SU-DHL-6 (cell line): ENCODE measurements at regions not wholly inside any gene's neighbourhood (a gene's known extent, or its start where the extent isn't known, plus 50 kb on each side); places are given as distances from the start of the nearest gene placed in this dataset.

Source experiments
- H2AFZ ChIP-seq: fragments of 200-600 bp; sonication (generic); 2 replicates; pipeline ENCODE4 v1.6.1; 2014; ENCODE audit warnings: low read depth, mild to moderate bottlenecking, moderate library complexity, mixed read lengths, antibody characterized with exemption, low read length; ENCODE audit not compliant: severe bottlenecking
- H3F3A ChIP-seq: fragments of 200-600 bp; shearing (Covaris generic); 2 replicates; pipeline ENCODE4 v1.6.0; 2016; ENCODE audit warnings: antibody characterized with exemption, mild to moderate bottlenecking; ENCODE audit not compliant: insufficient read depth
- H3K27ac ChIP-seq: fragments of 200-600 bp; sonication (generic); 2 replicates; pipeline ENCODE4 v1.5.1; 2016; ENCODE audit warnings: low read depth, mild to moderate bottlenecking, low read length, moderate library complexity, mixed read lengths
- H3K27me3 ChIP-seq: fragments of 200-600 bp; sonication (generic), shearing (Covaris generic); 2 replicates; pipeline ENCODE4 v1.6.0; 2014; ENCODE audit warnings: mild to moderate bottlenecking, low read length
- H3K36me3 ChIP-seq: fragments of 200-600 bp; sonication (generic); 2 replicates; pipeline ENCODE4 v1.6.1; 2014; ENCODE audit warnings: mild to moderate bottlenecking, low read length, mixed read lengths
- H3K4me2 ChIP-seq: fragments of 300-600, 200-600 bp; shearing (Covaris generic), sonication (generic); 2 replicates; pipeline ENCODE4 v1.6.0; 2014; ENCODE audit warnings: low read length, low read depth, mild to moderate bottlenecking; ENCODE audit not compliant: poor library complexity, severe bottlenecking
- H3K4me3 ChIP-seq: fragments of 200-600 bp; sonication (generic); 2 replicates; pipeline ENCODE4 v1.5.1; 2014; ENCODE audit warnings: antibody characterized with exemption, low read length, mild to moderate bottlenecking, mixed read lengths; ENCODE audit not compliant: insufficient read depth, poor library complexity, severe bottlenecking
- H3K79me2 ChIP-seq: fragments of 200-600 bp; sonication (generic); 2 replicates; pipeline ENCODE4 v1.6.1; 2014; ENCODE audit warnings: mild to moderate bottlenecking, low read length, moderate library complexity; ENCODE audit not compliant: insufficient read depth
- H3K9ac ChIP-seq: fragments of 200-600 bp; sonication (generic); 2 replicates; pipeline ENCODE4 v1.7.0; 2014; ENCODE audit warnings: mild to moderate bottlenecking, low read length
- H3K9me2 ChIP-seq: fragments of 200-600 bp; sonication (generic); replicated peaks from 2 replicates; pipeline ENCODE4 v1.6.1; 2014; ENCODE audit warnings: low read length; ENCODE audit not compliant: insufficient read depth
- H3K9me3 ChIP-seq: fragments of 200-600 bp; sonication (generic); 2 replicates; pipeline ENCODE4 v1.6.1; 2014; ENCODE audit warnings: low read length, mixed read lengths; ENCODE audit not compliant: insufficient read depth
- H4K20me1 ChIP-seq: fragments of 200-600 bp; sonication (generic); 2 replicates; pipeline ENCODE4 v1.6.1; 2014; ENCODE audit warnings: low read depth, mild to moderate bottlenecking, antibody characterized with exemption, low read length, moderate library complexity, mixed read lengths
- CTCF ChIP-seq: fragments of 200-600 bp; sonication (generic); IDR thresholded peaks from one replicate; pipeline ENCODE4 v1.5.1; 2017; ENCODE audit warnings: antibody characterized with exemption, mild to moderate bottlenecking, low read length, moderate library complexity; ENCODE audit not compliant: insufficient read depth, poor library complexity, severe bottlenecking
- EZH2phosphoT487 ChIP-seq: fragments of 200-600 bp; sonication (generic), shearing (Covaris generic); conservative IDR thresholded peaks from 2 replicates; pipeline ENCODE4 v1.6.1; 2018; ENCODE audit warnings: mild to moderate bottlenecking, antibody characterized with exemption, low read length, moderate library complexity, mixed read lengths

DNA sequence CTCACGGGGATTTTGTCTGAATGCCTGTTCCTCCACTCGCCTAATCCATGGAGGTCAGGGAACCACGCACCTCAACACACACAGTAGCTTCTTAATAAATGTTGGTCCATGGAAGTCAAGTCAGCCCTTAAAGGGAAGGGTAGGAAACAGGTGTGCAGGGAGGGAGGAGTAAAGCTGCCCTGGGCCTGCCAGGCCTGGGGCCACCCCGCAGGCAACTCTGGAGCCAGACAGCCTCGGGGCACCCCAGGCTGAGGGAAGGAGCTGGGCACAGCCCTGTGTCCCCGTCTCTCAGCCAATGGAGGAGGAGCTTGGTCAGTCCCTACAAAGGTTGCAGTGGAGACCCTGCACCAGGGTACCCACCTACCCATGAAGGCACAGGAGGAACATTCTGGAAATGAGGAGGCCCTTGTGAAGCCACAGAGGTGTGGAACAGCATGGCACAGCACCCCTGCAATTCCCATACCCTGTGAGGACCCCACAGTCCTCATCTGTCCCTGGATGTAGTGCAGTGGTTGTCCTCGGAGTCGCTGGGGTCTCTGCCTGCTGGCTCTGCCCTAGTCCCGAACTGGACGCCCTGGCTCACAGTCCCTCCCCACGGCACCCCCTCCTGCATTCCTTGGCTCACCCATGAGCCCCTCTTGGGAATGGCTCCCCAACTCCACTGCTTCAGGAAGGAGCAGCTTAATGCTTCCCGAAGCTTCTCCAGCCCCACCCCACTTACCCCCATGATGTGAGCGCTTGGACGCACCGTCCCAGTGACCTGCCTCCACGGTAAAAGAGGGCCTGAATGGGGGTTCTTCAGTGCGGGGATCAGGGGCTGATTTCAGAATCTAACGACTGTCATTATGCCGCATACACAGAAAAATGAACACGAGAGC lies 79.2 kb upstream of the INSIG1 start:
- Histone ChIP-seq H3K79me2 (no peaks in the 10 kb centered on the region), H3K9me3 (no peaks in the 10 kb centered on the region), H3K27me3 (no peaks in the 10 kb centered on the region), H3K36me3 (no peaks in the 10 kb centered on the region), H4K20me1 (no peaks in the 10 kb centered on the region), H2AFZ (no peak overlapping the region), H3K4me3 (no peak overlapping the region), H3K4me2 (no peak overlapping the region), H3K9me2 (no peaks in the 10 kb centered on the region), H3K9ac (no peak overlapping the region), H3F3A (no peaks in the 10 kb centered on the region), H3K27ac (no peak overlapping the region)
- no peak for TF ChIP-seq CTCF
- TF ChIP-seq EZH2phosphoT487, result no peak

DNA sequence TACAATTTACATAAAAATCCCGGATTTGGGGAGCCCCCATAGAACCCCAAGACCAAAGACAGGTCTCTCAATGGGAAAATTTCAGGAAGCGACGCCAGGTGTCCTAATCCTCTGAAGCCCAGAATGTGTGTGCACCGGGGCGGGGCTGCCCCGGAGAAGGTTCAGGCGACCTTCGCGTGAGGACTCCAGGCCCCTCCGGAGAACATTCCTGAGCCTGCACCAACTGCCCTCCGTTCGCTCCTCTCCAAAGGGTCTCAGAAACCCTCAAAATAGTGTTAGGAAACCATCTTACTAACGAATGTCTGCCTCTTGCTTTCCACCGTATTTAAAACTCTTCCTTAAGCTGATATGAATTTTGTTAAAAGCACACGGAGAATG lies 78.5 kb upstream of the INSIG1 start:
- Histone ChIP-seq H3K9ac (no peak overlapping the region), H3K4me2 (no peak overlapping the region), H3F3A (no peaks in the 10 kb centered on the region), H4K20me1 (no peaks in the 10 kb centered on the region), H3K36me3 (no peaks in the 10 kb centered on the region), H3K27me3 (no peaks in the 10 kb centered on the region), H2AFZ (no peak overlapping the region), H3K9me2 (no peaks in the 10 kb centered on the region), H3K79me2 (no peaks in the 10 kb centered on the region), H3K4me3 (no peak overlapping the region), H3K9me3 (no peaks in the 10 kb centered on the region), H3K27ac (no peak overlapping the region)
- TF ChIP-seq EZH2phosphoT487 (no peak), CTCF (no peak)

DNA sequence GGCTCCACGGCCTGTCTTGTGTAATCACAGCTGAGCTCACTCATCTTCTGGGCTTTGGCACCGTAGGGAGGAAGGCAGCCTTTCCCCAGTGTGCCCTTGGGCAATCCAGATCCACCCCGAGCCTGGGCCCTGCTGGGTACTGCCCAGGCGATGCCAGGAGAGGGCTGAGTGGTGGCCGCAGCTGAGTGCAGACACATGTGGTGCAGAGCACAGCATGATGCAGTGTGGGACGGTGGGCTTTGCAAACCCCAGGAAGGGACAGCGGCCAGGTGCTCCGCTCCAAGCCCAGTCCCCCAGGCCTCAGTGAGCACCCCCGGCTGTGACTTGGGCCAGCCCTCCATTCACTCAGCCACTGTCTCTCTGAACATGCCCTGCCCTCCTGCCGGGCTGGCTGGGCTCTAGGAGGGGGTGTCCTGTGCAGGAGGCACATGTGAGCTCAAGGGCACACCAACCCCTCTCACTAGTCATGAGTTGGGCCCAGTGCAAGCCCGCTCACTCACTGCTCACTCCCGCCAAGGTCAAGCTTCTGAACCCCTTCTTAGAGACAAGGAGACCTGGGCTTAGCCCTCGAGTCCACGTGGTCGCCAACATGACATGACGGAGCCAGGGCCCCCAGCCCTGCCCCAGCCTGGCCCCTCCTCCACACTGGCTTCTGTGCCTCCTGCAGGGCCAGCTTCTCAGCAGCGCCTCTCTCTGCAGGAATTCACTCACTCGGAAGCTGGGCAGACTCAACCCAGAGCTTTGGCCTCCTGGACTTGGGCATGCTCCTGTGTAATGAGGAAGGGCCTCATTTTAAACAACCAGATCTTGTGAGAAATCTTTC lies 77.5 kb upstream of the INSIG1 start:
- Histone ChIP-seq H3K9me3 (no peaks in the 10 kb centered on the region), H3K79me2 (no peaks in the 10 kb centered on the region), H3K4me2 (no peak overlapping the region), H2AFZ (no peak overlapping the region), H3F3A (no peaks in the 10 kb centered on the region), H3K27me3 (no peaks in the 10 kb centered on the region), H3K9me2 (no peaks in the 10 kb centered on the region), H3K27ac (no peak overlapping the region), H3K9ac (no peak overlapping the region), H3K36me3 (no peaks in the 10 kb centered on the region), H3K4me3 (no peak overlapping the region), H4K20me1 (no peaks in the 10 kb centered on the region)
- TF ChIP-seq EZH2phosphoT487, result no peak
- TF ChIP-seq CTCF, result no peak
